ENCODE measurements at regions not wholly inside any gene's neighbourhood (a gene's known extent, or its start where the extent isn't known, plus 50 kb on each side); places are given as distances from the start of the nearest gene placed in this dataset.
A peak's percentile ranks its signal among the peaks of the same experiment; 100 is the strongest.

DNA sequence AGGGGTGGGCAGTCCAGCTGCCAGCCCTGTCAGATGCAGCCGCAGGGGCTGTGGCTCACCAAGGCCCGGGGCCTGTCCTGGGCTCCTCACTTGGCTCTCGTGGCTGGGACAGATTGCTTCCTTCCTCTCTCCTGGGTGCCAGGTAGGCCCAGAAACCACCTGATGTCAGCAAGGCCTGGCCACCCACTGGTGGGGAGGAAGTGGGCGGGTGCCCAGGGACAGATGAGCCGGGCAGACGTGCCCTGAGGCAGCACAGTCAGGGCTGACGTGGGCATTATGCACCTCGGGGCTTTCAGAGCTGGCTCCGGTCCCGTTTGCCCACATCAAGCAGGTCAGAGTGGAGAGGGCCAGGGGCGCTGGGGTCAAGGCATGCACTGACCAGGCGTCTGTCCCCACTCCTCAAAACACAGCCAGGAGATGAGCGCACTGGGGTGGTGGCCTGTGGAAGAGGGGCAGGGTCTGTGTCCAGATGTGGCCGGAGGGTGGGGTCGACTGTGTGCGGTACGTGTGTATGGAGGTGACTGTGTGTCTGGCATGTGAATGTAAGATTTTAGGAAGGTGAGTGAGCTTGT is 133.2 kb upstream of the PTPN1 start:
- DNase-seq (ENCODE audit: low read depth, low spot score): no peak
- no peak overlapping the region for H3K4me3 ChIP-seq (ENCODE audit: low read length)

DNA sequence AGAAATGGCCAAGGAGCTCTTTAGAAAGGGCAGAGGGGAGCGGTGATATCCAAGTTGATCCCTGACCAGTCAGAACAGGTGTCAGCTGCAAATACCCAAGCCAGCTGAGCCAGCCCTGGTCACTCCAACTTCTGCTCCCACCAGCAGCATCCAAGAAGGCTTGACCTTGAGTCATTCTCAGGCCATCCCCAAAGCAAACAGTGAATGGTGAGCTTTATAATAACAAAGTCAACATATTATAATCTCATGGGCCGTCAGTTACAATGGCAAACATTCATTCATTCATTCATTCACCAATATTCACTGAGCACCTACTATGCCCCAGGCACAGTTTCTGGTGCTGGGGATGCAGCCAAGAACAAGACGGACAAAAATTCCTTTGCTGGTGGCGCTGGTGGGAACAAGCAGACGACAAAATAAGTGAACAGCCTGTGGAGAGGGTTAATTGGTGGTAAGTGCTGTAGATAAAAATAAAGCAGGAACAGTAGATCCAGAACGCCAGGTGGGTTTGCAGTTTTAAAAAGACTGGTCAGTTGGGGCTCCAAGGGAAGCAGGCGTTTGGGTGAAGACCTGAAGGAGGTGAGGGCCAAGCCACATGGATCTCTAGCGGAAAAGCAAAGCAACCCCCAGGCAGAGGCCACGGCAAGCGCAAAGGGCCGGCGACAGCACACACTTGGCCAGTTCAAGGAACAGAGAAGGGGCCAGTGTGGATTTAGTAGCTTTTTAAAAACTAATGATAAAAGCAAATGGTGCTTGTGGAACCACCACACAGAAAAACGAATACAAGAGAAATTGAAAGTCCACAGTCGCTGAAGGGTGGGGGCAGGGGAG is 131.8 kb upstream of the PTPN1 start:
- no peak for DNase-seq (ENCODE audit: low read depth, low spot score)
- no peak overlapping the region for H3K4me3 ChIP-seq (ENCODE audit: low read length)

DNA sequence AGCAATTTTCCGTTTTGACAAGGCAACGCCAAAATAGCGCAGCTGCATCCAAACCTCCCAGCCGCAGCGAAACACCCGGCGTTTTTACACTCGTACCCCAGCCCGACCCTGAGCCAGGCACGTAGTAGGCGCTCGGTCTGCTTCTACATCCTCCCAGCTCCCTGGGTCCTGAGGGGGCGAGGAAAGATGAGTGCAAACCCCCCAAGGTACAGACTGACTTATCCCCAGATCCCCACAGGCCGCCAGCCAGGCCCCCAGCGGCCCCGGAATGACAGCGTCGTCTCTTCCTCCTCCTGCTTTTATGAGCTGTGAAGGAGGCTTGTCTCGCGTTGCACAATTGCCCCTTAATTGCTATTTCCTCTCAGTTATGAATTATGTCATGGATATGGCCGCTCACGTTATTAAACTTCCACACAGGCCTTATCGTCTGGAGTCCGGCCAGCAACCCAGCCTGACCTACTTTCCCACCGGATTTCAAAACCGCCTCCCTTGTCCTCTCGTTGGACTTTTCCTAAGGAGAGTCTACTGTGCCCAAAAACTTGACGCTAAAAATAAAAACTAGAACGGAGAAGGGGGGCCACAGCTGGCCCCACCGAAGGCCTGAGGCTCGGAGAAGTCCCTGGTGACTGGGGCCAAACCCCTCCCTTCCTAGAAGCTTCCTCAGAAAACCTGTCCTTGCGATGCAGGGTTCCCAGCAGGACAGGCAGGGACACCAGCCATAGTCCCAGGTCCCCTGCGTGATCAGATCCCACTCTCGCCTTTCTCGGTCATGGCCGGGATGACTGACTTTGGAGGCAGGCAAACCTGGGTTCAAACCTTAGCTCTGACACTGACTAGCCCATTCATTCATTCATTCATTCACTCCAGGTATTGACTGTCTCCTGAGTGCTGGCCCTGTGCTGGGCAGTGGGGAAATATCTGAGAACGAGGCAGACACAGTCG is 130.9 kb upstream of the PTPN1 start:
- no peak for DNase-seq (ENCODE audit: low read depth, low spot score)
- no peak overlapping the region for H3K4me3 ChIP-seq (ENCODE audit: low read length)

DNA sequence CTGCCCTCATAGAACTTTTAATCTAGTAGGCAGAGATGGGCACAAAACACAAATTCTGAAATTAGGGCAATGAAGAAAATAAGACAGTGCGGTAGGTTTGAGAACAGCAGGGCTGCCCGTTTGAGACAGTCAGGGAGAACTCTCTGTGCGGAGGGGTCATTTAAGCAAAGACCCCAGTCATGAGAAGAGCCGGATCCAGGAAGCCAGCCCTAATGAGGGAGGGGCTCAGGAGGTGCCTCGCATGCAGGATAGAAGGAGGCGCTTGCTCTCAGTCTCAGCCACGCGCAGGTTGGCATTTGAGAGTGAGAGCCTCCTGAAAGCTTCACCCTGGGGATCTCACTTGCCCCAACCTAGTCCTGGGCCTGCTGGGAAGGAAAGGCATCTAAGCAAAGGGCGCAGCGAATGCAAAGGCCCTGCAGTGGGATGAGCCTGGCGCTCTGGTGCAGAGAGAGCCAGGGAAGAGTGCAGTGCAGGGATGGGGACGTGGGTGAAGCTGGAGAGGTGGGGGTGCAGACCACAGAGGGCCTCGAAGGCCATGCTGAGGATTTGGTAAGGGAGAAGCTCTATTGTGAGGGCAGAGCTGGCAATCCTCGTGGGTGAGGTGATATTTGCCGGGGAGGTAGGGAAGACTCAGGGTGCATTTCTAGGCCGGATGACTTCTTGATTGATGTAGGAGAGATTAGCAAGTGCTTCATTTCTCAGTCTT is 130.0 kb upstream of the PTPN1 start:
- H3K4me3 ChIP-seq (ENCODE audit: low read length): no peak overlapping the region
- no peak for DNase-seq (ENCODE audit: low read depth, low spot score)

DNA sequence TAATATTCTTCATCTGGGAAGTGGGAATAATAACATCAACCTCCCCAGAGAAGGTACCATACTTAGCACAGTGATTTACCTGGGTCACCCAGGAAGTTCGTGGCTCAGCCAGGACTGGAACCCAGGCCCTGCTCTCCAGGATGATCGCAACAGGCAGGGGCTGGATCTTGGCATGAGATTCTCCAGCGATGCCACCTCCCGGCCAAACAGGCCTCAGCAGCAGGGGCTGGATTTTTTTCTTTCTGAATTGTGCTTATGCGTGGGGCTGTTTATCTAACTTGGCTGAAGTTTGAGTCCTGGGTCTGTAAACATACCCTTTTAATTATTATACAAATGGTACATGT is 129.5 kb upstream of the PTPN1 start:
- no peak overlapping the region for H3K4me3 ChIP-seq (ENCODE audit: low read length)
- peak; percentile 29 for DNase-seq (ENCODE audit: low read depth, low spot score)

DNA sequence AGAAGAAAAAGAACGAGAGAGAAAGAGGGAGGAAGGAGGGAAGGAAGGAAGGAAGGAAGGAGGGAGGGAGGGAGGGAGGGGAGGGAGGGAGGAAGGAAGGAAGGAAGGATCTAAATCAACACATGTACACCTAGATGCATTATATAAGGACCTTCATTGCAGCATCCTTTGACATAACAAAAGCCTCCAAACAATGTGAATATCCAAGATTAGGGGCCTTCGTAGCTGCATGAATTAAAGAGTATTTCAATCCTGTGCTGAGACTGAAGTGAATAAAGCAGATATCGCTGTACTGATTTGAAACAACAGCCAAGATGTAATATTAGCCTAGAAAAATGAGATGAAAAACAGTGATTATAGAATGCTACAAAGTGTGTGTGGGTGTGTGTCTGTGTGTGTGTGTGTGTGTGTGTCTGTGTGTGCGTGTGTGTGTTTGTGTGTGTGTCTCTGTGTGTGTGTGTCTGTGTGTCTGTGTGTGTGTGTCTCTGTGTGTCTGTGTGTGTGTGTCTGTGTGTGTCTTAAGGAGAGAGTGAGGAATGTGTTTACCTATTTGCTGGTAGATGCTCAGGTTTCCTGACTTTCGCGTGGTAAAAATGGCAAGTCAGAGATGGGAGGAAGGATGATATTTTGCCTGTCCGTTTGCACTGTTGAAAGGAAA is 129.0 kb upstream of the PTPN1 start:
- DNase-seq (ENCODE audit: low read depth, low spot score): no peak
- H3K4me3 ChIP-seq (ENCODE audit: low read length): no peak overlapping the region

DNA sequence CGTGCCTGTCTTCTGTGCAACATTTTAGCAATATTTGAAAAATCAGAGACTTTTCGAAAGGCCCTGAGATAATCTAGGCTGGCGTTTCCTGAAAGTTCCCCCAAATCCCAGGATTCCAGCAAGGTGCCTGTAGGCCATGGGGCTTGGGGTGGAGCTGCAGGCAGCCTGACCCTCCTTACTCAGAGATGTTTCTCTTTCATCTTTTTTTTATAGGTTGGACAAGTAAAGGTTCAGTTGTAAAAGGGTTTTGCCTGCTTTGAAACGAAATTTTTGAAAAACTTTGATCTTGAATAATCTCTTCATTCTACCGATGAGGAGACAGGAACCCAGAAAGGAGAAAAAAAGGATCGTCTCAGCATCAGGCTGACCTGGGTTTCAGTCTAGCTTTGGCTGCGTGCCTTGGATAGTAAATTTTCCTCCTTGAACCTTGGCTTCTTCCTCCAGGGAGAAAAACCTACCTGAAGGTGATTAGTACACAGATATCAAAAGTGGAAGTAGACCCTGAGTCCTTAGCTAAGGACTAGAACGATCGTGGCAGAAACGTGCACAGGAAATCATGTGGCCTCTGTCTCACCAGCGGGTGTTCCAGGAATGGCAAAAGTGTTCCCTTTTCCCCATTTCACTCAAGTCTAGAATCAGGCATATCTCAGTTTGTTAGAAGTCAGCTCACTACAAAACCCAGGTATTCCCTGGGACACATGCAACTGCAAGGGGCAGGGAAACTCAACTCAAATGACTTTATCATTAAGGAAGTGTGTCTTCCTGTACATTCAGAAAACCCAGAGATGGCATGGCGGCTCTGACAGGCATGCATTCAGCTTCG is 128.2 kb upstream of the PTPN1 start:
- peak overlapping the region; percentile 16 for H3K4me3 ChIP-seq (ENCODE audit: low read length)
- DNase-seq (ENCODE audit: low read depth, low spot score): peak; percentile 50

DNA sequence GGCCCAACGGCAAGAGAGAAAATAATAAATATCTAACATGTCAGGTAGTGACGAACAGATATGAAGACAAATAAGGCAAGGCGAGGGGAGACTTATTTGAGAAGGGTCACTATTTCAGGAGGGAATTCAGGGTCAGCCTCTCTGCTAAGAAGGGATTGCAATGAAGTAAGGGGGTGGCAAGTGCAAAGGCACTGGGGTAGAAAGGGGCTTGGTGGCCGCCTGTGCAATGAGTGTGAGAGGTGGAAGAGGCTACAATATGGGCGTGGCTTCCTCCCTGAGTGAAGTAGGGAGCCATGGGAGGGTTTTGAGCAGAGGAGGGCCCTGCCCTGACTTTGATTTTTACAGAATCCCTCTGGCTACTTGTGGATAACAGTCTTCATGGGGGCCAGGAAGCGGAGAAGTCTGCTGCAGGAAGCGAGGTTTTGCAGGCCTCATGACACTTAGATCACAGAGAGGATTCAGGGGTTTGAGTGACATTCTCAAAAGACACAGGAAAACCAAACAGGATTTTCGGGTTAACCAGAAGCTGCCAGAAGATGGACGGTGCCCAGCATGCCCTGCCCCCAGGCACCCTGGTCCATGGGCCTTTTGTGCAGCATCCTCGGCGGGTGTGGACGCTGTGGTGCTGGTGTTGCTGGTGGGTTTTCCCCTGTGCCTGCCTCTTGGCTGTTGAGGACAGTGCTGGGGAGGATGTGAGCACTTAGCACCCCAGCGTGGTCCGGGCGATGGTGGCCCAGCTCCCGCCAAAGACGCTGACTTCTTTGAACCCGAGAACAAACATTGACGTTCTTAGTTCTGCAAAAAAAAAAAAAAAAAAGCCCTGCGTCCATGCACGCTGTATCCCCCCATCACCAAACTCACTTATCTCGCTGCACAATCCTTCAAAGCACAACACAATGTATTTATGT is 124.2 kb upstream of the PTPN1 start:
- peak; percentile 91 for DNase-seq (ENCODE audit: low read depth, low spot score)
- H3K4me3 ChIP-seq (ENCODE audit: low read length): peak overlapping the region; percentile 38

DNA sequence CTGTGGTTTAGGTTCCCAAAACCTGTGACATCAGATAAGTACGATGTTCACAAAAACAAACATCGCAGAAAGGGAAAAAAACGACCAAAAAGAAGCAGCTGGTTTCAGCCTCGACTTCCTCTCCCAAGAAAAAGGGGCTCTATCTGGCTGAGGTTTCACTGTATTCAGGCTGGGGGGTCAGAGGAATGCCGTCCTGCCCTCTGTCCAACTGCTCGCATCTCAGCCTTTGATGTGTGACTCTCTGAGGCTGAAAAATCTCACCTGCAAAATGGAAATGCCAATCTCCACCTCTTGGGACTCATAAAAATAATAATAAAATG is 123.6 kb upstream of the PTPN1 start:
- DNase-seq (ENCODE audit: low read depth, low spot score): no peak
- peak overlapping the region; percentile 38; the same call in 1 of the 2 replicates for H3K4me3 ChIP-seq (ENCODE audit: low read length)

DNA sequence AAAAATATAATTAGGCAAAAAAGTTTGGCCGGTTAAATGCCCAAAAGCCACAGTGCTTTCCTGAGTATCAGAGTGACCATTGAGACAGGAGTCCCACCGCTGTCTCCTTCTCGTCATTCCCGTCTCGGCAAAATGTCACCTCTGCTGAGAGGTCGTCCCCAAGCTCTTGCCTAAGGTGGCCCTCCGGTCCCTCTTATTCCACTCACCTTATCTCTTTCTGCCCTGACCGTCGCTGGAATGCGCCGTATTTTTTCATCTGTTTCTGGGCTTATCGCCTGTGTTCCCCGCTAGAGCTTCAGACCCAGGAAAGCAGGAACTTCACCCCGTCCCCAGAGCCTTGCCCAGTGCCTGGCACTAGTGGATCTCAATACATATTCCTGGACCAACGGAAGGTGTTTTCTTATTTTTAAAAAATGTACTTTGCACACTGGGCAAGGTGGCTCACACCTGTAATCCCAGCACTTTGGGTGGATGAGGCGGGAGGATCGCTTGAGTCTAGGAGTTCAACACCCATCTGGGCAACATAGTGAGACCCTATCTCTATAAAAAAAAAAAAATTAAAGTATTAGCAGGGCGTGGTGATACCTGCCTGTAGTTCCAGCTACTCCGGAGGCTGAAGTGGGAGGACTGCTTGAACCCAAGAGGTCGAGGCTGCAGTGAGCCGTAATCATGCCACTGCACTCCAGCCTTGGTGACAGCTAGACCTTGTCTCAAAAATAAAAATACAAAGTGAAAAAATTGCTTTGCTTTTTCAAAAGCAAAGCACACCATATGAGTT is 122.8 kb upstream of the PTPN1 start:
- no peak for DNase-seq (ENCODE audit: low read depth, low spot score)
- H3K4me3 ChIP-seq (ENCODE audit: low read length): no peak overlapping the region

DNA sequence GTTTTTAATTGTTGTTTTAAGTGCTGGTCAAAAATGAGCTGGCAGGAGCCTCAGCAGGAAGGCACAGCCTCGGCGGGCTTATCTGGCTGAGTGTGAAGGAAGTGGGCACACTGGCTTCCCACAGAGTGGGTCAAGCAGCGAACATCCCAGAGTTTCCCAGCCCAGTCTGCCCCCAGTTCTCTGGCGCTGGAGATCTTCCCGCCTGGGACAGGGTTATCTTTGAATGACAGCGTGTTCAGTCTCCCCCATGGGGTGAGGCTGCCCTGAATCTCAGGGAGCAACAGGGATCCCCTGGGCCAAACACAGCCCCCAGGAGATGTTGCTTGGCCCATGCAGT is 122.2 kb upstream of the PTPN1 start:
- no peak overlapping the region for H3K4me3 ChIP-seq (ENCODE audit: low read length)

DNA sequence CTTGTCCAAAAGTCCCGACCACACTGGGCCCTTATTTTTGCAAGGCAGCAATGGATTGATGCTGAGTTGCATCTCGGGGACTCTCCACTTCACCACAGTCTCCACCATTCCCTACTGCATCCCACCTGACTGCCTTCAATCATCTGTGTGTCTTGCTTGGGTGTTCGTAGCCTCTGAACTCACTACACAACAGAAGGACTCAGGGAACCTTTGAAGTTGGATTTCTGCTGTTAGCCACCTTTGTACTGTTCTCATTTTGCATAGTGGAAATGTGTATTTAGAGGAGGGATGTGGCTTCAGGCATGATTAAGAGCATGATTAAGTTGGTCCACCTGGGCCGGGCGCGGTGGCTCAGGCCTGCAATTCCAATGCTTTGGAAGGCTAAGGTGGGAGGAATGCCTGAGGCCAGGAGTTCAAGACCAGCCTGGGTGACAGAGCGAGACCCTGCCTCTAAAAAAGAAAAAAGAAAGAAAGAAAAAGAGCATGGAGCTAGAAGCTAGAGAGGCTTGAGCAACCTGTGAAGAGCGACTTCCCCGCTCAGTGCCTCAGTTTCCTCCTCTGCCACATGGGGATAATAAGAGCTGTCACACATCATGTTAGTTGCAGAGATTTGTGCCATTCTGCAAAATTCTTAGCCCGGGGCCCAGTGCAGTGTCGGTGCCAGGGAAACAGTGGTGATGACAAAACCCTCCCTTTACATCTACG is 121.3 kb upstream of the PTPN1 start:
- H3K4me3 ChIP-seq (ENCODE audit: low read length): no peak overlapping the region
- peak; percentile 44 for DNase-seq (ENCODE audit: low read depth, low spot score)

More for the DNA sequence above, 122.2 kb upstream of the PTPN1 start:
- DNase-seq (ENCODE audit: low read depth, low spot score): no peak

DNA sequence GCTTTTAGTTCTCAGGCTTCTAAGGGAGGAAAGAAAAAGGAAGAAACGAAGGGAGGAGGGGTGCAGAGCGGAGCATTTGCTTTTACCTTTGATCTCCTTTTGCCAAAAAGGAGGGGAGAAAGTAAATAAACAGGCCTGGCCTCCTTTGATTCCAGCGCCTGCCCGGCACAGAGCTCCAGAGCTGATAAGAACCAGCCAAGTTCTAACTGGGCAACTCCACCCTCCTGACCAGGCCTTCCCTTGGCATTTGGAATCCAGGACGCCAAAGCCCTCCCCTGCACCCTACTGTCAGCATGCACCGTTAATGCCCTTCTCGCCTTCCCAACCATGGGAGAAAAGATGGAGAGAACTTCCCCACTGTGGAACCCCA is 120.8 kb upstream of the PTPN1 start:
- no peak for DNase-seq (ENCODE audit: low read depth, low spot score)
- H3K4me3 ChIP-seq (ENCODE audit: low read length): no peak overlapping the region

DNA sequence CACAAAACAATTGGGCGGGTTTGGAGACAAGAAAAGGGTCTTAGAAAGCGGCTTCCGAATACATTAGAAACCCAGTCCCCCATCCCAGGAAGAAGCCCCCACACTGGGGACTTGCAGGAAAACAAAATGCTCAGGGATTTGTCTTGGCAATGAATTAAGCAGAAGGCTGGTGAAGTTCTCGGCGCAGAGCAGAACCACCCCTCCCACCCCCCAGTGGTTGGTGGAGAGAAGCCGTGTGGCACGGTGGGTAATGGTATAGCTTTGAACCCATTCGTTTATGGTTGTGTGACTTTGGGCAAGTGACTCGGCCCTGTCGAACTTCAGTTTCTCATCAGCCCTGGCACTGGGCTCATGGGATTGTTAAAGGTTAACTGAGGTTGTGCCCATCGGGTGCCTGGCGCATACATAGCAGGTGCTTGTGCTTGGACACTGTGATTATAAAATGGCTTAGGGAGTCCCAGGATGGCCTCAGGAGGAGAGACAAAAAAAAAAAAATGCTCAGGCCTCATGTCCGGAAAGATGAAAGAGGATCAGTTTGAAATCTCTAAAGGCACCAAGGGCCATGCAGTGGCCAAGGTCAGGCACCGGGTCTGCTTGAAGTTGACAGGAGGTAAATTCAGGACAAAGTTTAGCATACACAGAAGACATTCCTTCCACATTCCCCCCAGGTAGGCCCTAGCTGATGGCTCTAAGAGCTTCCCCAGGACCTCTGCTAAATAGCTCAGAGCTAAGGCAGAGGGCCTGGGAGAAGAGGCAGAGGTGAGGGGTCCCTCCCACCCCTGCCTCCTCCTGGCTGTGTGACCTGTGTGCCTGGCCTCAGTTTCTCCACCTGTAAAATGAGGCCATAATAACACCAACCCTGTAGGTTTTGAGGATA is 120.1 kb upstream of the PTPN1 start:
- no peak overlapping the region for H3K4me3 ChIP-seq (ENCODE audit: low read length)
- no peak for DNase-seq (ENCODE audit: low read depth, low spot score)
